ENCODE measurements at regions not wholly inside any gene's neighbourhood (a gene's known extent, or its start where the extent isn't known, plus 50 kb on each side); places are given as distances from the start of the nearest gene placed in this dataset.
A peak's percentile ranks its signal among the peaks of the same experiment; 100 is the strongest.

DNA sequence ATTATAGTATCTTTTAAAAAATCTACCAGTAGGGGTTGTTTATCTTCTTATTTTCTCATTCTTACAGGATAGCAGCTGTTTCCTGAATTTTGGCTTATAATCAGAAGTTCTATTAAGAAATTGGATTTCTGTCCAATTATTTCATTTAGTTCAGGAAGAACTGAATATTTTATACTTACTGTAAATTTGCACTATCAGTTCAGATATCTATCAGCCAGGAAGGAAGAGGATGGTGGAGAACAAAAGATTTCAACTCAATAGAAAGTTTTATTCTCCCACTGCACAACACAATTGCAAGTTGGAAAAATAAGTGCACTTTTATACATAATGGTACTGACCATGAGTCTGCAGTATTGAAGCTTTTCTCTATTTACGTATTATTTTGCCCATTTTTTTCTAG is 400.9 kb downstream of the PLOD2 start (continued):
- TF ChIP-seq GABPA (IDR thresholded peaks at IDR 0.05 in 1 of 2, conservative IDR thresholded peaks at IDR 0.05 in 1 of 2) (no peak), RAD21 (IDR thresholded peaks at IDR 0.05) (no peak), FOXA1 (IDR thresholded peaks at IDR 0.05) (no peak)
- TF ChIP-seq, protein P1, sequence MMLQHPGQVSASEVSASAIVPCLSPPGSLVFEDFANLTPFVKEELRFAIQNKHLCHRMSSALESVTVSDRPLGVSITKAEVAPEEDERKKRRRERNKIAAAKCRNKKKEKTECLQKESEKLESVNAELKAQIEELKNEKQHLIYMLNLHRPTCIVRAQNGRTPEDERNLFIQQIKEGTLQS (IDR thresholded peaks at IDR 0.05), result no peak

DNA sequence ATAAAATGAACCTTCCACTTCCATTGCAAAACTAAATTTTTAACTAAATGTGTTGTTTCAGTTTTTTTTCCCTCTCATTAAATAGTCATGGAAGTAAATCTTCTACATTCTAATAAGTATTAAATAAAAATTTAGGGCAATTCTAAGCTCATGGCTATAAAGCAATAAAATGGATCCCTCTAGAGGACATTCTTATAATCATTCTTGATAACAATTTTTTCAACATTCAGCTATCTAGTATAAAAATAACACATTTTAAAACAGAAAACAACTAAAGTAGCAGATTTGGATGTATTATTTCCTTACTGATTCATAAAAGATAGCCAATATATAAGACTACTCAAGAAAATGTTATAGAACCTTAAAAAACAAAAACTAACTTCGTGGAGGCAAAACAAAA is 393.1 kb downstream of the PLOD2 start:
- Histone ChIP-seq H3K36me3 (ENCODE audit: control insufficient read depth in 4 of 4, insufficient read depth in 3 of 4, low read depth in 1 of 4, low read length in 3 of 4) (no peaks in the 10 kb centered on the region), H3K27me3 (ENCODE audit: control insufficient read depth in 4 of 4, insufficient read depth in 4 of 4, low read length in 3 of 4) (peaks cover 0 to under 1% (median 0%) of the 10 kb centered on the region in 4 donors), H3K27ac (ENCODE audit: low read depth in 1 of 2, low read length in 2 of 2) (no peak overlapping the region), H3K9me3 (ENCODE audit: control insufficient read depth in 4 of 4, low read length in 3 of 4) (no peaks in the 10 kb centered on the region), H3K4me1 (ENCODE audit: control insufficient read depth in 4 of 4, insufficient read depth in 4 of 4, low read length in 3 of 4) (no peaks in the 10 kb centered on the region), H3K4me3 (ENCODE audit: low read depth in 1 of 3, low read length in 3 of 3) (no peak overlapping the region), H3K9ac (ENCODE audit: low read depth in 1 of 2, low read length in 2 of 2) (no peak overlapping the region)
- WGBS, result 0% methylated on average over 1 of the region's 1 CpG
- DNase-seq (ENCODE audit: low spot score), result no peak
- peak; percentile 62 to 66 for TF ChIP-seq RAD21 (IDR thresholded peaks at IDR 0.05)
- no peak for TF ChIP-seq YY1 (IDR thresholded peaks at IDR 0.05)
- TF ChIP-seq, protein P2, sequence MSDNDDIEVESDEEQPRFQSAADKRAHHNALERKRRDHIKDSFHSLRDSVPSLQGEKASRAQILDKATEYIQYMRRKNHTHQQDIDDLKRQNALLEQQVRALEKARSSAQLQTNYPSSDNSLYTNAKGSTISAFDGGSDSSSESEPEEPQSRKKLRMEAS (IDR thresholded peaks at IDR 0.05), result no peak
- TF ChIP-seq, protein P3, sequence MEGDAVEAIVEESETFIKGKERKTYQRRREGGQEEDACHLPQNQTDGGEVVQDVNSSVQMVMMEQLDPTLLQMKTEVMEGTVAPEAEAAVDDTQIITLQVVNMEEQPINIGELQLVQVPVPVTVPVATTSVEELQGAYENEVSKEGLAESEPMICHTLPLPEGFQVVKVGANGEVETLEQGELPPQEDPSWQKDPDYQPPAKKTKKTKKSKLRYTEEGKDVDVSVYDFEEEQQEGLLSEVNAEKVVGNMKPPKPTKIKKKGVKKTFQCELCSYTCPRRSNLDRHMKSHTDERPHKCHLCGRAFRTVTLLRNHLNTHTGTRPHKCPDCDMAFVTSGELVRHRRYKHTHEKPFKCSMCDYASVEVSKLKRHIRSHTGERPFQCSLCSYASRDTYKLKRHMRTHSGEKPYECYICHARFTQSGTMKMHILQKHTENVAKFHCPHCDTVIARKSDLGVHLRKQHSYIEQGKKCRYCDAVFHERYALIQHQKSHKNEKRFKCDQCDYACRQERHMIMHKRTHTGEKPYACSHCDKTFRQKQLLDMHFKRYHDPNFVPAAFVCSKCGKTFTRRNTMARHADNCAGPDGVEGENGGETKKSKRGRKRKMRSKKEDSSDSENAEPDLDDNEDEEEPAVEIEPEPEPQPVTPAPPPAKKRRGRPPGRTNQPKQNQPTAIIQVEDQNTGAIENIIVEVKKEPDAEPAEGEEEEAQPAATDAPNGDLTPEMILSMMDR (IDR thresholded peaks at IDR 0.05; ENCODE audit: low read depth, low read length, missing input control), result peak; percentile 8
- no peak for TF ChIP-seq HNF4G (IDR thresholded peaks at IDR 0.05)
- no peak for TF ChIP-seq RXRA (IDR thresholded peaks at IDR 0.05)
- no peak for TF ChIP-seq FOXA2 (IDR thresholded peaks at IDR 0.05)

DNA sequence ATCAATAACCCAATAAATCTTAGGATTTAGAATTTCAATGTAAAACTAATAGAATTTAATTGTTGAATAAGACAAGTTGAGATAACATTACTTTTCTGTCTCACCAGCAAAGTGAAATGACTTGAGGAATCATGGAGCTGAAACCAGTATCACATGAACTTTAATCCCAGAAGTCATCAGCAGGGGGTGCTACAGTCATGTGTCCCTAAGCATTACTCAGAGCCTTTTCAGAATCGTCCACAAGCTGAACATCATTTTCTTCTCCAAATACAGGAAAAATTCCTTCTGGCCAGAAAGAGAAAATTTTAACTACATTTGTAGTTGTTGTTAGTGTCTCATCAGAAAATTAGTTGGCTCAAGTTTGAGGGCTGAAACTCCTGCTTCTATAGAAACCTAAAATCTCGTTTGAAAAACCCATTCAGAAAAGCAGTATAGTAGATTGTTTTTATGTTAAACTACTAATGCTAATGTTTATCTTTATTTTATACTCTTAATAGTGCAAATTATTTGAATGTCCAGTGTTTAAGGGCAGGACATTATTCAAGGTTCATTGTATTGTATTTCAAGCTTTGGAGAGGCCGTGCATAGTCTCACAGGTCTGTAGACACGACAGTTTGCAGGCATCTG is 384.1 kb downstream of the PLOD2 start:
- Histone ChIP-seq H3K9ac (ENCODE audit: low read depth in 1 of 2, low read length in 2 of 2) (no peak overlapping the region), H3K36me3 (ENCODE audit: control insufficient read depth in 4 of 4, insufficient read depth in 3 of 4, low read depth in 1 of 4, low read length in 3 of 4) (no peaks in the 10 kb centered on the region), H3K9me3 (ENCODE audit: control insufficient read depth in 4 of 4, low read length in 3 of 4) (no peaks in the 10 kb centered on the region), H3K4me3 (ENCODE audit: low read depth in 1 of 3, low read length in 3 of 3) (no peak overlapping the region), H3K27ac (ENCODE audit: low read depth in 1 of 2, low read length in 2 of 2) (no peak overlapping the region), H3K27me3 (ENCODE audit: control insufficient read depth in 4 of 4, insufficient read depth in 4 of 4, low read length in 3 of 4) (no peaks in the 10 kb centered on the region), H3K4me1 (ENCODE audit: control insufficient read depth in 4 of 4, insufficient read depth in 4 of 4, low read length in 3 of 4) (no peaks in the 10 kb centered on the region)
- WGBS, result 61% methylated on average over 4 of the region's 4 CpGs
- DNase-seq (ENCODE audit: low spot score), result no peak
- no peak for TF ChIP-seq SP1 (IDR thresholded peaks at IDR 0.05)
- TF ChIP-seq RAD21 (IDR thresholded peaks at IDR 0.05), result peak; percentile 72 to 77
- TF ChIP-seq, protein P1 (IDR thresholded peaks at IDR 0.05), result no peak
- TF ChIP-seq FOXA1 (IDR thresholded peaks at IDR 0.05), result no peak
- TF ChIP-seq RXRA (IDR thresholded peaks at IDR 0.05), result no peak
- TF ChIP-seq, protein P4, sequence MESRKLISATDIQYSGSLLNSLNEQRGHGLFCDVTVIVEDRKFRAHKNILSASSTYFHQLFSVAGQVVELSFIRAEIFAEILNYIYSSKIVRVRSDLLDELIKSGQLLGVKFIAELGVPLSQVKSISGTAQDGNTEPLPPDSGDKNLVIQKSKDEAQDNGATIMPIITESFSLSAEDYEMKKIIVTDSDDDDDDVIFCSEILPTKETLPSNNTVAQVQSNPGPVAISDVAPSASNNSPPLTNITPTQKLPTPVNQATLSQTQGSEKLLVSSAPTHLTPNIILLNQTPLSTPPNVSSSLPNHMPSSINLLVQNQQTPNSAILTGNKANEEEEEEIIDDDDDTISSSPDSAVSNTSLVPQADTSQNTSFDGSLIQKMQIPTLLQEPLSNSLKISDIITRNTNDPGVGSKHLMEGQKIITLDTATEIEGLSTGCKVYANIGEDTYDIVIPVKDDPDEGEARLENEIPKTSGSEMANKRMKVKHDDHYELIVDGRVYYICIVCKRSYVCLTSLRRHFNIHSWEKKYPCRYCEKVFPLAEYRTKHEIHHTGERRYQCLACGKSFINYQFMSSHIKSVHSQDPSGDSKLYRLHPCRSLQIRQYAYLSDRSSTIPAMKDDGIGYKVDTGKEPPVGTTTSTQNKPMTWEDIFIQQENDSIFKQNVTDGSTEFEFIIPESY (IDR thresholded peaks at IDR 0.05), result no peak
- no peak for TF ChIP-seq YY1 (IDR thresholded peaks at IDR 0.05)
- no peak for TF ChIP-seq TAF1 (conservative IDR thresholded peaks at IDR 0.05)
- no peak for TF ChIP-seq JUND (IDR thresholded peaks at IDR 0.05)
- TF ChIP-seq, protein P5, sequence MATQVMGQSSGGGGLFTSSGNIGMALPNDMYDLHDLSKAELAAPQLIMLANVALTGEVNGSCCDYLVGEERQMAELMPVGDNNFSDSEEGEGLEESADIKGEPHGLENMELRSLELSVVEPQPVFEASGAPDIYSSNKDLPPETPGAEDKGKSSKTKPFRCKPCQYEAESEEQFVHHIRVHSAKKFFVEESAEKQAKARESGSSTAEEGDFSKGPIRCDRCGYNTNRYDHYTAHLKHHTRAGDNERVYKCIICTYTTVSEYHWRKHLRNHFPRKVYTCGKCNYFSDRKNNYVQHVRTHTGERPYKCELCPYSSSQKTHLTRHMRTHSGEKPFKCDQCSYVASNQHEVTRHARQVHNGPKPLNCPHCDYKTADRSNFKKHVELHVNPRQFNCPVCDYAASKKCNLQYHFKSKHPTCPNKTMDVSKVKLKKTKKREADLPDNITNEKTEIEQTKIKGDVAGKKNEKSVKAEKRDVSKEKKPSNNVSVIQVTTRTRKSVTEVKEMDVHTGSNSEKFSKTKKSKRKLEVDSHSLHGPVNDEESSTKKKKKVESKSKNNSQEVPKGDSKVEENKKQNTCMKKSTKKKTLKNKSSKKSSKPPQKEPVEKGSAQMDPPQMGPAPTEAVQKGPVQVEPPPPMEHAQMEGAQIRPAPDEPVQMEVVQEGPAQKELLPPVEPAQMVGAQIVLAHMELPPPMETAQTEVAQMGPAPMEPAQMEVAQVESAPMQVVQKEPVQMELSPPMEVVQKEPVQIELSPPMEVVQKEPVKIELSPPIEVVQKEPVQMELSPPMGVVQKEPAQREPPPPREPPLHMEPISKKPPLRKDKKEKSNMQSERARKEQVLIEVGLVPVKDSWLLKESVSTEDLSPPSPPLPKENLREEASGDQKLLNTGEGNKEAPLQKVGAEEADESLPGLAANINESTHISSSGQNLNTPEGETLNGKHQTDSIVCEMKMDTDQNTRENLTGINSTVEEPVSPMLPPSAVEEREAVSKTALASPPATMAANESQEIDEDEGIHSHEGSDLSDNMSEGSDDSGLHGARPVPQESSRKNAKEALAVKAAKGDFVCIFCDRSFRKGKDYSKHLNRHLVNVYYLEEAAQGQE (IDR thresholded peaks at IDR 0.05), result no peak
- TF ChIP-seq, protein P2 (IDR thresholded peaks at IDR 0.05), result no peak
- TF ChIP-seq, protein P3 (IDR thresholded peaks at IDR 0.05; ENCODE audit: low read depth, low read length, missing input control), result peak; percentile 55
- TF ChIP-seq GABPA (IDR thresholded peaks at IDR 0.05 in 1 of 2, conservative IDR thresholded peaks at IDR 0.05 in 1 of 2), result no peak
- no peak for TF ChIP-seq FOXA2 (IDR thresholded peaks at IDR 0.05)
- TF ChIP-seq NR2F2 (IDR thresholded peaks at IDR 0.05), result no peak
- TF ChIP-seq HNF4A (conservative IDR thresholded peaks at IDR 0.05), result no peak
- no peak for TF ChIP-seq HNF4G (IDR thresholded peaks at IDR 0.05)
